HEK293 (cell line): ENCODE measurements at regions not wholly inside any gene's neighbourhood (a gene's known extent, or its start where the extent isn't known, plus 50 kb on each side); places are given as distances from the start of the nearest gene placed in this dataset.

Experiments used
- CTCF ChIA-PET: fragments of 350-600 bp; formaldehyde crosslinking; extraction: SDS; loops from one replicate; lab custom pipeline; 2021; ENCODE audit warnings: antibody characterized with exemption; lab: Yijun Ruan, JAX
- POLR2A ChIA-PET: fragments of 300-600 bp; formaldehyde crosslinking; extraction: SDS; loops from one replicate; lab custom pipeline; 2020; ENCODE audit warnings: antibody characterized with exemption, inconsistent platforms; lab: Yijun Ruan, JAX
- H3K27ac ChIP-seq: fragments of 200-500 bp; sonication (Bioruptor generic); 2 replicates; pipeline ENCODE4 v1.5.1; 2014; ENCODE audit warnings: low read depth, low read length, control low read depth, inconsistent platforms; ENCODE audit errors: extremely low read depth
- H3K36me3 ChIP-seq, 2 experiments: fragments of 200-500 bp in 1 of 2; sonication (Bioruptor generic) in 1 of 2; 1 replicate in 1 of 2; 2 replicates in 1 of 2; pipeline ENCODE4 v1.5.1; 2014 to 2017; ENCODE audit warnings: inconsistent platforms in 2 of 2, low read length in 2 of 2; ENCODE audit not compliant: control insufficient read depth in 2 of 2, insufficient read depth in 1 of 2
- H3K4me1 ChIP-seq: fragments of 200-500 bp; sonication (Bioruptor generic); 2 replicates; pipeline ENCODE4 v1.5.1; 2014; ENCODE audit warnings: mild to moderate bottlenecking, low read length, inconsistent platforms; ENCODE audit not compliant: control insufficient read depth, insufficient read depth
- H3K4me3 ChIP-seq: 2 replicates; pipeline ENCODE4 v1.5.1; 2011; ENCODE audit warnings: low read depth, mild to moderate bottlenecking, control low read depth, low read length, moderate library complexity
- H3K9me3 ChIP-seq: fragments of 200-500 bp; sonication (Bioruptor generic); 2 replicates; pipeline ENCODE4 v1.5.1; 2014; ENCODE audit warnings: low read depth, low read length, inconsistent platforms; ENCODE audit not compliant: control insufficient read depth, insufficient read depth
- KLF9 ChIP-seq: fragments of 450-650 bp; formaldehyde crosslinking; IDR thresholded peaks from 2 replicates; pipeline ENCODE4 v1.5.1; 2016; ENCODE audit warnings: missing biosample characterization, missing genetic modification characterization, low read depth
- OSR2 ChIP-seq: fragments of 450-650 bp; formaldehyde crosslinking; IDR thresholded peaks from 2 replicates; pipeline ENCODE4 v1.5.1; 2016; ENCODE audit warnings: missing biosample characterization, missing genetic modification characterization
- OVOL3 ChIP-seq: fragments of 450-650 bp; formaldehyde crosslinking; IDR thresholded peaks from 2 replicates; pipeline ENCODE4 v1.5.1; 2016; ENCODE audit warnings: missing biosample characterization, missing genetic modification characterization
- SETDB1 ChIP-seq: IDR thresholded peaks from one replicate; pipeline ENCODE4 v1.6.1; 2017; ENCODE audit warnings: mild to moderate bottlenecking, low read length, moderate library complexity, mixed read lengths; ENCODE audit not compliant: insufficient read length
- ZBTB10 ChIP-seq: fragments of 450-650 bp; formaldehyde crosslinking; IDR thresholded peaks from 2 replicates; pipeline ENCODE4 v1.5.1; 2016; ENCODE audit warnings: missing biosample characterization, missing genetic modification characterization
- ZBTB48 ChIP-seq: fragments of 450-650 bp; formaldehyde crosslinking; IDR thresholded peaks from 2 replicates; pipeline ENCODE4 v1.5.1; 2016; ENCODE audit warnings: missing biosample characterization, missing genetic modification characterization
- ZNF214 ChIP-seq: fragments of 450-650 bp; formaldehyde crosslinking; IDR thresholded peaks from 2 replicates; pipeline ENCODE4 v1.5.1; 2017; ENCODE audit warnings: missing biosample characterization, mild to moderate bottlenecking, missing genetic modification characterization, borderline replicate concordance
- ZNF26 ChIP-seq: fragments of 450-650 bp; formaldehyde crosslinking; IDR thresholded peaks from 2 replicates; pipeline ENCODE4 v1.5.1; 2016; ENCODE audit warnings: missing biosample characterization, missing genetic modification characterization
- ZNF324 ChIP-seq: fragments of 450-650 bp; formaldehyde crosslinking; IDR thresholded peaks from 2 replicates; pipeline ENCODE4 v1.5.1; 2016; ENCODE audit warnings: missing biosample characterization, missing genetic modification characterization
- ZNF521 ChIP-seq: fragments of 450-650 bp; formaldehyde crosslinking; IDR thresholded peaks from 2 replicates; pipeline ENCODE4 v1.5.1; 2017; ENCODE audit warnings: missing biosample characterization, mild to moderate bottlenecking, missing genetic modification characterization
- ZNF837 ChIP-seq: fragments of 450-650 bp; formaldehyde crosslinking; IDR thresholded peaks from 2 replicates; pipeline ENCODE4 v1.5.1; 2016; ENCODE audit warnings: missing biosample characterization, missing genetic modification characterization
- TF ChIP-seq, protein P1 (sequence below): fragments of 450-650 bp; formaldehyde crosslinking; IDR thresholded peaks from 2 replicates; pipeline ENCODE4 v1.5.1; 2016; ENCODE audit warnings: missing biosample characterization, missing genetic modification characterization, low read depth
- TF ChIP-seq, protein P2 (sequence below): fragments of 450-650 bp; formaldehyde crosslinking; IDR thresholded peaks from 2 replicates; pipeline ENCODE4 v1.5.1; 2016; ENCODE audit warnings: missing biosample characterization, missing genetic modification characterization, low read depth
- TF ChIP-seq, protein P3 (sequence below): fragments of 450-650 bp; formaldehyde crosslinking; conservative IDR thresholded peaks from 2 replicates; pipeline ENCODE4 v1.5.1; 2016; ENCODE audit warnings: low read depth, missing biosample characterization, missing genetic modification characterization
- TF ChIP-seq, protein P4 (sequence below): fragments of 450-650 bp; formaldehyde crosslinking; IDR thresholded peaks from 2 replicates; pipeline ENCODE4 v1.5.1; 2016; ENCODE audit warnings: missing biosample characterization, missing genetic modification characterization, borderline replicate concordance

GRCh38 chr7:116148108-116148507 is 62.2 kb upstream of the TES start:
- POLR2A ChIA-PET, result no interaction called here
- TF ChIP-seq, protein P1, sequence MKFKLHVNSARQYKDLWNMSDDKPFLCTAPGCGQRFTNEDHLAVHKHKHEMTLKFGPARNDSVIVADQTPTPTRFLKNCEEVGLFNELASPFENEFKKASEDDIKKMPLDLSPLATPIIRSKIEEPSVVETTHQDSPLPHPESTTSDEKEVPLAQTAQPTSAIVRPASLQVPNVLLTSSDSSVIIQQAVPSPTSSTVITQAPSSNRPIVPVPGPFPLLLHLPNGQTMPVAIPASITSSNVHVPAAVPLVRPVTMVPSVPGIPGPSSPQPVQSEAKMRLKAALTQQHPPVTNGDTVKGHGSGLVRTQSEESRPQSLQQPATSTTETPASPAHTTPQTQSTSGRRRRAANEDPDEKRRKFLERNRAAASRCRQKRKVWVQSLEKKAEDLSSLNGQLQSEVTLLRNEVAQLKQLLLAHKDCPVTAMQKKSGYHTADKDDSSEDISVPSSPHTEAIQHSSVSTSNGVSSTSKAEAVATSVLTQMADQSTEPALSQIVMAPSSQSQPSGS (tag by site-specific recombination), result no peak
- TF ChIP-seq ZBTB48 (tag by site-specific recombination), result no peak
- no peak for TF ChIP-seq ZNF521 (tag by site-specific recombination)
- TF ChIP-seq ZNF837 (tag by site-specific recombination), result no peak
- TF ChIP-seq, protein P2, sequence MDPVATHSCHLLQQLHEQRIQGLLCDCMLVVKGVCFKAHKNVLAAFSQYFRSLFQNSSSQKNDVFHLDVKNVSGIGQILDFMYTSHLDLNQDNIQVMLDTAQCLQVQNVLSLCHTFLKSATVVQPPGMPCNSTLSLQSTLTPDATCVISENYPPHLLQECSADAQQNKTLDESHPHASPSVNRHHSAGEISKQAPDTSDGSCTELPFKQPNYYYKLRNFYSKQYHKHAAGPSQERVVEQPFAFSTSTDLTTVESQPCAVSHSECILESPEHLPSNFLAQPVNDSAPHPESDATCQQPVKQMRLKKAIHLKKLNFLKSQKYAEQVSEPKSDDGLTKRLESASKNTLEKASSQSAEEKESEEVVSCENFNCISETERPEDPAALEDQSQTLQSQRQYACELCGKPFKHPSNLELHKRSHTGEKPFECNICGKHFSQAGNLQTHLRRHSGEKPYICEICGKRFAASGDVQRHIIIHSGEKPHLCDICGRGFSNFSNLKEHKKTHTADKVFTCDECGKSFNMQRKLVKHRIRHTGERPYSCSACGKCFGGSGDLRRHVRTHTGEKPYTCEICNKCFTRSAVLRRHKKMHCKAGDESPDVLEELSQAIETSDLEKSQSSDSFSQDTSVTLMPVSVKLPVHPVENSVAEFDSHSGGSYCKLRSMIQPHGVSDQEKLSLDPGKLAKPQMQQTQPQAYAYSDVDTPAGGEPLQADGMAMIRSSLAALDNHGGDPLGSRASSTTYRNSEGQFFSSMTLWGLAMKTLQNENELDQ (tag by site-specific recombination), result no peak
- TF ChIP-seq ZNF324 (tag by site-specific recombination), result no peak
- TF ChIP-seq ZBTB10 (tag by site-specific recombination), result no peak
- TF ChIP-seq KLF9 (tag by site-specific recombination), result no peak
- TF ChIP-seq, all 188 proteins: peak for 0
- CTCF ChIA-PET, result interaction anchor here (0.7 kb wide), 1 partner anchor 9 kb away, joined by 3 read pairs; no protein-coding TSS in a partner anchor
- no peaks in the 10 kb centered on the region for H3K4me1 ChIP-seq
- no peak overlapping the region for H3K4me3 ChIP-seq
- H3K27ac ChIP-seq, result no peak overlapping the region
- H3K36me3 ChIP-seq, result no peaks in the 10 kb centered on the region
- no peaks in the 10 kb centered on the region for H3K9me3 ChIP-seq

DNA sequence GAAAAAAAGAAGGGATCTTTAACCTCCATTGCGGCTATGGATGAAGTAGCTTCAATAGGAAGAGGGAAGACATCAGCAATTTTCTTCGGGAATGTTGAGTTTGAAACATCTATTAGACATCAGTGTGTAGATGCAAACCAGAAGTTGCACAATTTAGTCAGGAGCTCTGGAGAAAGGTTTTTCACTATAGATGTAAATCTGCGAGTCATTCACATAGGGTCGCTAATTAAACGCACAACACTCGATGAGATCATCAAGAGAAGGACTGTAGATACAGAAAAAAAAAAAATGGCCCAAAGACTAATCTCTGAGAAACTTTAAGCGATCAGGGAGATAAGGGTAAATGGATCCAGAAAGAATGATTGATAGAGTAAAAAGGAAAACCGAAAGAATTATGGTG is 61.7 kb upstream of the TES start:
- ChIA-PET POLR2A (no interaction called here), CTCF (interaction anchor here (0.7 kb wide), 2 partner anchors 9 to 21 kb away, joined by 3 to 4 read pairs; no protein-coding TSS in a partner anchor)
- Histone ChIP-seq H3K27ac (no peak overlapping the region), H3K36me3 (no peaks in the 10 kb centered on the region), H3K9me3 (no peaks in the 10 kb centered on the region), H3K4me3 (no peak overlapping the region), H3K4me1 (no peaks in the 10 kb centered on the region)
- TF ChIP-seq ZNF214 (tag by site-specific recombination) (no peak), OSR2 (tag by site-specific recombination) (no peak), SETDB1 (no peak), ZNF26 (tag by site-specific recombination) (no peak), OVOL3 (tag by site-specific recombination) (no peak)
- TF ChIP-seq, protein P3, sequence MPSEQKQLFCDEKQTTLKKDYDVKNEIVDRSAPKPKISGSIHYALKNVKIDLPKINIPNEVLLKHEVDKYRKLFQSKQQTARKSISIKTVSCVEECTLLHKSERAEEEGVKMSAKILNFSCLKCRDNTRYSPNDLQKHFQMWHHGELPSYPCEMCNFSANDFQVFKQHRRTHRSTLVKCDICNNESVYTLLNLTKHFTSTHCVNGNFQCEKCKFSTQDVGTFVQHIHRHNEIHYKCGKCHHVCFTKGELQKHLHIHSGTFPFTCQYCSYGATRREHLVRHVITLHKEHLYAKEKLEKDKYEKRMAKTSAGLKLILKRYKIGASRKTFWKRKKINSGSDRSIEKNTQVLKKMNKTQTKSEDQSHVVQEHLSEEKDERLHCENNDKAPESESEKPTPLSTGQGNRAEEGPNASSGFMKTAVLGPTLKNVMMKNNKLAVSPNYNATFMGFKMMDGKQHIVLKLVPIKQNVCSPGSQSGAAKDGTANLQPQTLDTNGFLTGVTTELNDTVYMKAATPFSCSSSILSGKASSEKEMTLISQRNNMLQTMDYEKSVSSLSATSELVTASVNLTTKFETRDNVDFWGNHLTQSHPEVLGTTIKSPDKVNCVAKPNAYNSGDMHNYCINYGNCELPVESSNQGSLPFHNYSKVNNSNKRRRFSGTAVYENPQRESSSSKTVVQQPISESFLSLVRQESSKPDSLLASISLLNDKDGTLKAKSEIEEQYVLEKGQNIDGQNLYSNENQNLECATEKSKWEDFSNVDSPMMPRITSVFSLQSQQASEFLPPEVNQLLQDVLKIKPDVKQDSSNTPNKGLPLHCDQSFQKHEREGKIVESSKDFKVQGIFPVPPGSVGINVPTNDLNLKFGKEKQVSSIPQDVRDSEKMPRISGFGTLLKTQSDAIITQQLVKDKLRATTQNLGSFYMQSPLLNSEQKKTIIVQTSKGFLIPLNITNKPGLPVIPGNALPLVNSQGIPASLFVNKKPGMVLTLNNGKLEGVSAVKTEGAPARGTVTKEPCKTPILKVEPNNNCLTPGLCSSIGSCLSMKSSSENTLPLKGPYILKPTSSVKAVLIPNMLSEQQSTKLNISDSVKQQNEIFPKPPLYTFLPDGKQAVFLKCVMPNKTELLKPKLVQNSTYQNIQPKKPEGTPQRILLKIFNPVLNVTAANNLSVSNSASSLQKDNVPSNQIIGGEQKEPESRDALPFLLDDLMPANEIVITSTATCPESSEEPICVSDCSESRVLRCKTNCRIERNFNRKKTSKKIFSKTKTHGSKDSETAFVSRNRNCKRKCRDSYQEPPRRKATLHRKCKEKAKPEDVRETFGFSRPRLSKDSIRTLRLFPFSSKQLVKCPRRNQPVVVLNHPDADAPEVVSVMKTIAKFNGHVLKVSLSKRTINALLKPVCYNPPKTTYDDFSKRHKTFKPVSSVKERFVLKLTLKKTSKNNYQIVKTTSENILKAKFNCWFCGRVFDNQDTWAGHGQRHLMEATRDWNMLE, result no peak
- TF ChIP-seq, protein P4, sequence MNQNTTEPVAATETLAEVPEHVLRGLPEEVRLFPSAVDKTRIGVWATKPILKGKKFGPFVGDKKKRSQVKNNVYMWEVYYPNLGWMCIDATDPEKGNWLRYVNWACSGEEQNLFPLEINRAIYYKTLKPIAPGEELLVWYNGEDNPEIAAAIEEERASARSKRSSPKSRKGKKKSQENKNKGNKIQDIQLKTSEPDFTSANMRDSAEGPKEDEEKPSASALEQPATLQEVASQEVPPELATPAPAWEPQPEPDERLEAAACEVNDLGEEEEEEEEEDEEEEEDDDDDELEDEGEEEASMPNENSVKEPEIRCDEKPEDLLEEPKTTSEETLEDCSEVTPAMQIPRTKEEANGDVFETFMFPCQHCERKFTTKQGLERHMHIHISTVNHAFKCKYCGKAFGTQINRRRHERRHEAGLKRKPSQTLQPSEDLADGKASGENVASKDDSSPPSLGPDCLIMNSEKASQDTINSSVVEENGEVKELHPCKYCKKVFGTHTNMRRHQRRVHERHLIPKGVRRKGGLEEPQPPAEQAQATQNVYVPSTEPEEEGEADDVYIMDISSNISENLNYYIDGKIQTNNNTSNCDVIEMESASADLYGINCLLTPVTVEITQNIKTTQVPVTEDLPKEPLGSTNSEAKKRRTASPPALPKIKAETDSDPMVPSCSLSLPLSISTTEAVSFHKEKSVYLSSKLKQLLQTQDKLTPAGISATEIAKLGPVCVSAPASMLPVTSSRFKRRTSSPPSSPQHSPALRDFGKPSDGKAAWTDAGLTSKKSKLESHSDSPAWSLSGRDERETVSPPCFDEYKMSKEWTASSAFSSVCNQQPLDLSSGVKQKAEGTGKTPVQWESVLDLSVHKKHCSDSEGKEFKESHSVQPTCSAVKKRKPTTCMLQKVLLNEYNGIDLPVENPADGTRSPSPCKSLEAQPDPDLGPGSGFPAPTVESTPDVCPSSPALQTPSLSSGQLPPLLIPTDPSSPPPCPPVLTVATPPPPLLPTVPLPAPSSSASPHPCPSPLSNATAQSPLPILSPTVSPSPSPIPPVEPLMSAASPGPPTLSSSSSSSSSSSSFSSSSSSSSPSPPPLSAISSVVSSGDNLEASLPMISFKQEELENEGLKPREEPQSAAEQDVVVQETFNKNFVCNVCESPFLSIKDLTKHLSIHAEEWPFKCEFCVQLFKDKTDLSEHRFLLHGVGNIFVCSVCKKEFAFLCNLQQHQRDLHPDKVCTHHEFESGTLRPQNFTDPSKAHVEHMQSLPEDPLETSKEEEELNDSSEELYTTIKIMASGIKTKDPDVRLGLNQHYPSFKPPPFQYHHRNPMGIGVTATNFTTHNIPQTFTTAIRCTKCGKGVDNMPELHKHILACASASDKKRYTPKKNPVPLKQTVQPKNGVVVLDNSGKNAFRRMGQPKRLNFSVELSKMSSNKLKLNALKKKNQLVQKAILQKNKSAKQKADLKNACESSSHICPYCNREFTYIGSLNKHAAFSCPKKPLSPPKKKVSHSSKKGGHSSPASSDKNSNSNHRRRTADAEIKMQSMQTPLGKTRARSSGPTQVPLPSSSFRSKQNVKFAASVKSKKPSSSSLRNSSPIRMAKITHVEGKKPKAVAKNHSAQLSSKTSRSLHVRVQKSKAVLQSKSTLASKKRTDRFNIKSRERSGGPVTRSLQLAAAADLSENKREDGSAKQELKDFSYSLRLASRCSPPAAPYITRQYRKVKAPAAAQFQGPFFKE (tag by site-specific recombination), result no peak
